ENCODE measurements at regions not wholly inside any gene's neighbourhood (a gene's known extent, or its start where the extent isn't known, plus 50 kb on each side); places are given as distances from the start of the nearest gene placed in this dataset.
"Not testable (repeated sequence)": the region's sequence is repeated elsewhere in the genome, so short reads cannot be mapped to it uniquely, and the experiment has no call there.

GRCh38 chr1:190011585-190011984 lies 466.1 kb downstream of the BRINP3 start:
- no peaks in the 10 kb centered on the region for H3K27me3 Mint-ChIP-seq
- H3K4me3 Mint-ChIP-seq (ENCODE audit: low read depth) = no peak overlapping the region
- H3K4me1 Mint-ChIP-seq (ENCODE audit: low read depth) = peaks cover 1% of the 10 kb centered on the region
- peaks cover 7% of the 10 kb centered on the region for H3K9me3 Mint-ChIP-seq (ENCODE audit: low read depth)
- no peaks in the 10 kb centered on the region for H3K36me3 Mint-ChIP-seq (ENCODE audit: insufficient read depth)
- H3K27ac Mint-ChIP-seq = no peak overlapping the region
- no peak for DNase-seq (ENCODE audit: low spot score, unreplicated experiment)
- TF ChIP-seq, protein P1, sequence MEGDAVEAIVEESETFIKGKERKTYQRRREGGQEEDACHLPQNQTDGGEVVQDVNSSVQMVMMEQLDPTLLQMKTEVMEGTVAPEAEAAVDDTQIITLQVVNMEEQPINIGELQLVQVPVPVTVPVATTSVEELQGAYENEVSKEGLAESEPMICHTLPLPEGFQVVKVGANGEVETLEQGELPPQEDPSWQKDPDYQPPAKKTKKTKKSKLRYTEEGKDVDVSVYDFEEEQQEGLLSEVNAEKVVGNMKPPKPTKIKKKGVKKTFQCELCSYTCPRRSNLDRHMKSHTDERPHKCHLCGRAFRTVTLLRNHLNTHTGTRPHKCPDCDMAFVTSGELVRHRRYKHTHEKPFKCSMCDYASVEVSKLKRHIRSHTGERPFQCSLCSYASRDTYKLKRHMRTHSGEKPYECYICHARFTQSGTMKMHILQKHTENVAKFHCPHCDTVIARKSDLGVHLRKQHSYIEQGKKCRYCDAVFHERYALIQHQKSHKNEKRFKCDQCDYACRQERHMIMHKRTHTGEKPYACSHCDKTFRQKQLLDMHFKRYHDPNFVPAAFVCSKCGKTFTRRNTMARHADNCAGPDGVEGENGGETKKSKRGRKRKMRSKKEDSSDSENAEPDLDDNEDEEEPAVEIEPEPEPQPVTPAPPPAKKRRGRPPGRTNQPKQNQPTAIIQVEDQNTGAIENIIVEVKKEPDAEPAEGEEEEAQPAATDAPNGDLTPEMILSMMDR (IDR thresholded peaks at IDR 0.05; ENCODE audit: unreplicated experiment) = no peak

GRCh38 chr1:190019151-190019550 lies 458.5 kb downstream of the BRINP3 start:
- H3K36me3 Mint-ChIP-seq (ENCODE audit: insufficient read depth); H3K4me3 Mint-ChIP-seq (ENCODE audit: low read depth); H3K9me3 Mint-ChIP-seq (ENCODE audit: low read depth); H3K27me3 Mint-ChIP-seq; DNase-seq (ENCODE audit: low spot score, unreplicated experiment); H3K4me1 Mint-ChIP-seq (ENCODE audit: low read depth); H3K27ac Mint-ChIP-seq: not testable (repeated sequence)

DNA sequence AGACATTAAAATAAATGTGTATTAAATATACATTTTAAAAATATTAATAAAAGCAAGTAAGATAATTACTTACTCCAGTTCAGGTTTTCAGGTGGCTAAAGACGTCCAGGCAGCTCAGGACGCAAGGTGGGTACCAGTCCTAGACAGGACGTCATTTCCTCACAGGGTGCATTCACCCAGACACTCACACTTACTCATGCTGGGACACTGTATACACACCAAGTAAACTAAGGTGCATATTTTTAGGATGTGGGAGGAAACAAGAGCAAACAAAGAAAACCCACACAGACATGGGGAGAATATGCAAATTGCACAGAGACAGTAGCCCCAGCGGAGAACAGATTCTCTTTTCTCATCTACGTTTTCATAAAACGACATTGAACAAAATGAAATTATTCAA lies 457.9 kb downstream of the BRINP3 start:
- TF ChIP-seq, protein P1 (IDR thresholded peaks at IDR 0.05; ENCODE audit: unreplicated experiment) = no peak
- Mint-ChIP-seq H3K4me1 (ENCODE audit: low read depth) (peaks cover 4% of the 10 kb centered on the region), H3K4me3 (ENCODE audit: low read depth) (no peak overlapping the region), H3K27ac (no peak overlapping the region), H3K9me3 (ENCODE audit: low read depth) (no peaks in the 10 kb centered on the region), H3K27me3 (no peaks in the 10 kb centered on the region), H3K36me3 (ENCODE audit: insufficient read depth) (no peaks in the 10 kb centered on the region)
- no peak for DNase-seq (ENCODE audit: low spot score, unreplicated experiment)

- Mint-ChIP-seq H3K36me3 (ENCODE audit: insufficient read depth) (no peaks in the 10 kb centered on the region), H3K9me3 (ENCODE audit: low read depth) (no peaks in the 10 kb centered on the region)
These were observed 455.0 kb downstream of the BRINP3 start for GRCh38 chr1:190022709-190023108.

DNA sequence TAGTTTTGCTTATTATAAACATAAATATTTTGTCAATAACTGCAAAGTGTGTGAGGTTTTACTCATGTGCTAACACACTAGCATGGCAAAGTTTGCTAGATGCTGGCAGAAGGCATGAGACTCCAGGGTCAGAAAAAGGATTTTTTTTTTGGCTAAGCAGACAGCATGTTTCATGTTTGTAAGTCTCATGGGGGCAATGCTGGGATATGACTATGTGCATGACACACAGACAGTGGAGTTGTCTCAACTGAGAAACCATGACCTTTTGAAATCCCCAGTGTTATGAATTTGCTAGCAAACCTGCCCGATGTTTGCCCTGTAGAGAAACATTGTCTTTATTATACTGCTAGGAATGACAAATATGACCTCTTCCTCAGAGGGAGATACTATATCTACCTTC lies 448.2 kb downstream of the BRINP3 start:
- H3K36me3 Mint-ChIP-seq (ENCODE audit: insufficient read depth) = no peaks in the 10 kb centered on the region
- TF ChIP-seq, protein P1 (IDR thresholded peaks at IDR 0.05; ENCODE audit: unreplicated experiment) = no peak
- H3K27me3 Mint-ChIP-seq = no peaks in the 10 kb centered on the region
- no peak overlapping the region for H3K27ac Mint-ChIP-seq
- DNase-seq (ENCODE audit: low spot score, unreplicated experiment) = no peak
- H3K9me3 Mint-ChIP-seq (ENCODE audit: low read depth) = no peaks in the 10 kb centered on the region
- H3K4me3 Mint-ChIP-seq (ENCODE audit: low read depth) = no peak overlapping the region
- H3K4me1 Mint-ChIP-seq (ENCODE audit: low read depth) = no peaks in the 10 kb centered on the region

More at GRCh38 chr1:190022709-190023108, 455.0 kb downstream of the BRINP3 start:
- H3K27ac Mint-ChIP-seq = no peak overlapping the region
- no peak for DNase-seq (ENCODE audit: low spot score, unreplicated experiment)
- TF ChIP-seq, protein P1 (IDR thresholded peaks at IDR 0.05; ENCODE audit: unreplicated experiment) = no peak
- H3K4me3 Mint-ChIP-seq (ENCODE audit: low read depth) = no peak overlapping the region
- no peaks in the 10 kb centered on the region for H3K27me3 Mint-ChIP-seq
- no peaks in the 10 kb centered on the region for H3K4me1 Mint-ChIP-seq (ENCODE audit: low read depth)

- Mint-ChIP-seq H3K27me3 (no peaks in the 10 kb centered on the region), H3K36me3 (ENCODE audit: insufficient read depth) (no peaks in the 10 kb centered on the region), H3K4me3 (ENCODE audit: low read depth) (no peak overlapping the region), H3K9me3 (ENCODE audit: low read depth) (no peaks in the 10 kb centered on the region), H3K4me1 (ENCODE audit: low read depth) (no peaks in the 10 kb centered on the region), H3K27ac (no peak overlapping the region)
- TF ChIP-seq, protein P1 (IDR thresholded peaks at IDR 0.05; ENCODE audit: unreplicated experiment) = no peak
- DNase-seq (ENCODE audit: low spot score, unreplicated experiment) = no peak
These were observed 434.0 kb downstream of the BRINP3 start for GRCh38 chr1:190043655-190044054.

All from progenitor cell of endocrine pancreas (in vitro differentiated cells).